Spleen (tissue), 7 donors: ENCODE measurements at regions not wholly inside any gene's neighbourhood (a gene's known extent, or its start where the extent isn't known, plus 50 kb on each side); places are given as distances from the start of the nearest gene placed in this dataset.

Source experiments
- CTCF ChIP-seq, 11 experiments: fragments of 200-600 bp in 7 of 11; fragments of 450-650 bp in 4 of 11; sonication (generic) in 4 of 11; IDR thresholded peaks in 8 of 11; conservative IDR thresholded peaks in 3 of 11; 1 replicate in 7 of 11; 2 replicates in 4 of 11; pipeline versions ENCODE4 v1.4.0 to v1.8.0; 2016 to 2021; ENCODE audit warnings: antibody characterized with exemption in 11 of 11, inconsistent platforms in 4 of 11, mild to moderate bottlenecking in 1 of 11
- POLR2A ChIP-seq, 3 donors: fragments of 450-650 bp; IDR thresholded peaks; one replicate each; pipeline ENCODE4 v1.5.1; 2017; ENCODE audit warnings: antibody characterized with exemption in 3 of 3, mild to moderate bottlenecking in 1 of 3
- POLR2AphosphoS5 ChIP-seq, 3 donors: sonication (generic); formaldehyde crosslinking; IDR thresholded peaks; one replicate each; pipeline ENCODE4 v1.5.1; 2017; ENCODE audit warnings: antibody characterized with exemption in 3 of 3
- donor health status: DM: no; HTN: no; CAD: no; lungs with moderate emphysema.
- donor health status: DM: no; HTN: no; CAD: no.
- donor health status: DM: no; HTN: no; CAD: no.

DNA sequence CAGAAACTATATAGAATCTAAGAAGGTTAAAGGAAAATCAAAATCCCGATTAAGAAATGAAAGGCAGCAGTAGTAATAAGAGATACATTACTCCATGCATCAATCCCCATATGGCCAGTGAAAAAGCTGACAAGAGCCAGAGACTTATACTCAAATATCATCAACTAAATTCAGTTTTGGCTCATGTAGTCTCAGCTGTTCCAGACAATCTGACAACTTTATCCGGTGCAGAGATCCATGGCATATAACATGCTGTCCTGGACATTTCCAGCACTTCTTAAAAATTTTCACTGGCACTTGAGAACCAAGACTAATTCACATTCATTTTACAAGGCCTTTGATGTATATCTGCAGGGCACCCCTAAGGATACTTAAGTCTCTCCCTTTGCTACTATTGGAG lies 255.7 kb upstream of the KLHL1 start:
- no peak for TF ChIP-seq CTCF (IDR thresholded peaks at IDR 0.05 in 8 of 11, conservative IDR thresholded peaks at IDR 0.05 in 3 of 11)
- no peak for TF ChIP-seq POLR2AphosphoS5 (IDR thresholded peaks at IDR 0.05)
- TF ChIP-seq POLR2A (IDR thresholded peaks at IDR 0.05) = no peak
